PC-9 (cell line): ENCODE measurements at regions not wholly inside any gene's neighbourhood (a gene's known extent, or its start where the extent isn't known, plus 50 kb on each side); places are given as distances from the start of the nearest gene placed in this dataset.

Experiments
- BruUV-seq: library from RNA; stranded (reverse); fragments of 400-500 nt; replicated peaks from 2 replicates; lab custom pipeline; 2021; lab: Mats Ljungman, UMichigan
- CTCF ChIA-PET: fragments of 300-600 bp; sonication (Branson Sonifier 250); formaldehyde crosslinking; loops from one replicate; lab custom pipeline; 2022; ENCODE audit warnings: antibody characterized with exemption; lab: Charles Lee
- POLR2A ChIA-PET: fragments of 300-600 bp; sonication (Branson Sonifier 250); formaldehyde crosslinking; loops from one replicate; lab custom pipeline; 2022; ENCODE audit warnings: antibody characterized with exemption; ENCODE audit not compliant: unreplicated experiment; lab: Charles Lee
- DNase-seq, 2 experiments: peaks; one replicate each; pipeline versions ENCODE4 v3.0.0 to v3.0.0-alpha.2; 2015 to 2022; ENCODE audit warnings: mixed read lengths in 1 of 2
- H2AFZ ChIP-seq: fragments of 200-600 bp; sonication (generic); 2 replicates; pipeline ENCODE4 v1.8.1; 2017; ENCODE audit warnings: antibody characterized with exemption
- H3F3A ChIP-seq: fragments of 200-600 bp; sonication (generic); 2 replicates; pipeline ENCODE4 v1.8.1; 2017; ENCODE audit warnings: antibody characterized with exemption, mild to moderate bottlenecking, low read depth; ENCODE audit not compliant: insufficient read depth
- H3K27ac ChIP-seq: fragments of 200-600 bp; sonication (generic); 2 replicates; pipeline ENCODE4 v1.6.1; 2016; ENCODE audit warnings: mixed run types
- H3K27me3 ChIP-seq: fragments of 200-600 bp; sonication (generic); 2 replicates; pipeline ENCODE4 v1.6.1; 2016; ENCODE audit warnings: low read depth, mixed run types; ENCODE audit not compliant: insufficient read depth
- H3K36me3 ChIP-seq: fragments of 200-600 bp; sonication (generic); 2 replicates; pipeline ENCODE4 v1.6.1; 2016; ENCODE audit warnings: low read depth, mixed run types
- H3K4me1 ChIP-seq: fragments of 200-600 bp; sonication (generic); replicated peaks from 2 replicates; pipeline ENCODE4 v1.6.1; 2016; ENCODE audit warnings: mixed run types; ENCODE audit not compliant: insufficient read depth
- H3K4me2 ChIP-seq: fragments of 200-600 bp; sonication (generic); 2 replicates; pipeline ENCODE4 v1.6.1; 2017; ENCODE audit warnings: mixed run types
- H3K4me3 ChIP-seq: fragments of 200-600 bp; sonication (generic); 2 replicates; pipeline ENCODE4 v1.6.1; 2016; ENCODE audit warnings: mixed run types
- H3K79me2 ChIP-seq: fragments of 200-600 bp; sonication (generic); 2 replicates; pipeline ENCODE4 v1.6.1; 2017; ENCODE audit warnings: low read depth, mixed run types
- H3K9me2 ChIP-seq: fragments of 200-600 bp; sonication (generic); 2 replicates; pipeline ENCODE4 v1.8.1; 2017; ENCODE audit warnings: mild to moderate bottlenecking; ENCODE audit not compliant: insufficient read depth
- H3K9me3 ChIP-seq: fragments of 200-600 bp; sonication (generic); 2 replicates; pipeline ENCODE4 v1.8.1; 2016; ENCODE audit warnings: low read depth; ENCODE audit not compliant: insufficient read depth
- H4K20me1 ChIP-seq: fragments of 200-600 bp; sonication (generic); 2 replicates; pipeline ENCODE4 v1.8.1; 2017; ENCODE audit not compliant: insufficient read depth
- EZH2 ChIP-seq: fragments of 200-600 bp; sonication (generic); IDR thresholded peaks from 2 replicates; pipeline ENCODE4 v1.8.0; 2017; ENCODE audit warnings: antibody characterized with exemption, low read depth
- intact Hi-C: fragments of 100-400 bp; cut with micrococcal nuclease; formaldehyde crosslinking; loops from one replicate; pipeline ENCODE4 v1.10.0; 2022; ENCODE audit not compliant: unreplicated experiment
- TF ChIP-seq, protein P1 (sequence below): fragments of 200-600 bp; sonication (generic); conservative IDR thresholded peaks from 2 replicates; pipeline ENCODE4 v1.6.1; 2017; ENCODE audit warnings: mixed run types, antibody characterized with exemption, mild to moderate bottlenecking, moderate library complexity

DNA sequence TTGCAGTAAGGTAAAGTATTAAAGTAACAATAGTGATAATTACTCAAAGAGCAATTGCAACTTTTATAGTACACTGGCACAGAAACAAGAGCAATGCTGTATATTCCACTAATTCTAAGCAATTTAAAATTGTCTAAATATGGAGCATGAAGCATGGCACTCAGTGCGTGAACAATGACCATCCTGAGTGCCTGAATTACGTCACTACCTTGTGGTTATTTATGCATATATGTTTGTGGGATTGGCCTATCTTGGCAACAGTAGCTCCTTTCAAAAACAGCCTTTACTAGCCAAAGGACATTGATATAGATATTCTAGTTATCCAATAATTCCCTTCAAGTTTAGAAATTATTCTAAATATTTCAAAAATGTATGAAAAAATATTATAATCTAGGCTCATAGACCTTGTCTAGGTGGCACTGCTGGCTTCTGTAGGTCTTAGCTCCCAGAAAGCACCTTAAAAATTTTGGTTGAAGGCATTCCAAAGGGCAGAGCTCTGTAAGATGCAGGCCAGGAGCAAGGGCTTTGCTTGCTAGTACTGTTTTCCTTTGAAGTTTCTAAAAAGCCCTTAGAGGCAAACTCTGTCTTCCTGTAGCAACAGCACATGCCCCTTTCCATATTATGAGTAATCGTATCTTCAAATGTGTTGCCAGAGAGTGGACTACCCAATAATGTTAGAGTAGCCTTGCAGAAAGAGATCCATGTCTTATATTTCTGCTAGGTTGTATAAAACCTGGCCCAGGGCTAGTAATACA is 719.3 kb downstream of the NR2F1-AS1 start:
- H3K4me1 ChIP-seq = no peaks in the 10 kb centered on the region

DNA sequence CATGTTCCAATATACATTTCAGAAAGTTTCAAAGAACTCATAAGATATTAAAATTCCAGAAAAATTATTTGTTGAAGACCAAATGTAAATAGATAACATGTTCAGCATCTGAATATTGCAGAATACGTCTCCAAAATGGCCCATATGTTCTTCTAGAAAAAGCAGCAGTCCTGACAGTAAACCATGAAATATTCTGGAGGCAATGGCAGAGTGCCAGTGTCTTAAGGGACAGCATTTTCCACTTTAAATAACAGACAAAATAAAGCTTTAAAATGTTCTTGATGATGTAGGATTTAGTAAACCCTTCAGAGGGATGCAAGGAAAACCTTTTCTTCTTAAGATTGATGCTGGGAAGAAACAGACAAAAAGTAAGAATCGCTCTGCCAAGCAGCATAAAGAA is 721.0 kb downstream of the NR2F1-AS1 start:
- ChIA-PET CTCF (no interaction called here), POLR2A (no interaction called here)
- no peaks in the 10 kb centered on the region for H3K27me3 ChIP-seq
- H3K4me3 ChIP-seq = no peak overlapping the region
- BruUV-seq = no TSS peak
- intact Hi-C loops = no loop called here
- H3K4me2 ChIP-seq = no peak overlapping the region
- no peak for TF ChIP-seq EZH2
- TF ChIP-seq, protein P1, sequence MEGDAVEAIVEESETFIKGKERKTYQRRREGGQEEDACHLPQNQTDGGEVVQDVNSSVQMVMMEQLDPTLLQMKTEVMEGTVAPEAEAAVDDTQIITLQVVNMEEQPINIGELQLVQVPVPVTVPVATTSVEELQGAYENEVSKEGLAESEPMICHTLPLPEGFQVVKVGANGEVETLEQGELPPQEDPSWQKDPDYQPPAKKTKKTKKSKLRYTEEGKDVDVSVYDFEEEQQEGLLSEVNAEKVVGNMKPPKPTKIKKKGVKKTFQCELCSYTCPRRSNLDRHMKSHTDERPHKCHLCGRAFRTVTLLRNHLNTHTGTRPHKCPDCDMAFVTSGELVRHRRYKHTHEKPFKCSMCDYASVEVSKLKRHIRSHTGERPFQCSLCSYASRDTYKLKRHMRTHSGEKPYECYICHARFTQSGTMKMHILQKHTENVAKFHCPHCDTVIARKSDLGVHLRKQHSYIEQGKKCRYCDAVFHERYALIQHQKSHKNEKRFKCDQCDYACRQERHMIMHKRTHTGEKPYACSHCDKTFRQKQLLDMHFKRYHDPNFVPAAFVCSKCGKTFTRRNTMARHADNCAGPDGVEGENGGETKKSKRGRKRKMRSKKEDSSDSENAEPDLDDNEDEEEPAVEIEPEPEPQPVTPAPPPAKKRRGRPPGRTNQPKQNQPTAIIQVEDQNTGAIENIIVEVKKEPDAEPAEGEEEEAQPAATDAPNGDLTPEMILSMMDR = no peak
- H2AFZ ChIP-seq = no peak overlapping the region; the same call in 1 of the 2 replicates
- H3F3A ChIP-seq = no peaks in the 10 kb centered on the region
- H3K9me2 ChIP-seq = no peaks in the 10 kb centered on the region
- no peak for DNase-seq
- no peaks in the 10 kb centered on the region for H3K79me2 ChIP-seq
- H3K27ac ChIP-seq = no peak overlapping the region
- no peaks in the 10 kb centered on the region for H3K36me3 ChIP-seq
- H3K9me3 ChIP-seq = no peaks in the 10 kb centered on the region
- H3K4me1 ChIP-seq = no peaks in the 10 kb centered on the region
- H4K20me1 ChIP-seq = no peaks in the 10 kb centered on the region

More for the DNA sequence above, 719.3 kb downstream of the NR2F1-AS1 start:
- H3K27ac ChIP-seq = no peak overlapping the region
- no TSS peak for BruUV-seq
- no peaks in the 10 kb centered on the region for H3K36me3 ChIP-seq
- H3K79me2 ChIP-seq = no peaks in the 10 kb centered on the region
- no peak overlapping the region for H2AFZ ChIP-seq
- H3K4me2 ChIP-seq = no peak overlapping the region
- H3K4me3 ChIP-seq = no peak overlapping the region
- no peaks in the 10 kb centered on the region for H3K9me2 ChIP-seq
- TF ChIP-seq, protein P1 = no peak
- no peak for TF ChIP-seq EZH2
- ChIA-PET CTCF (no interaction called here), POLR2A (no interaction called here)
- DNase-seq = no peak
- intact Hi-C loops = no loop called here
- no peaks in the 10 kb centered on the region for H3K9me3 ChIP-seq
- H4K20me1 ChIP-seq = no peaks in the 10 kb centered on the region
- H3F3A ChIP-seq = no peaks in the 10 kb centered on the region
- H3K27me3 ChIP-seq = no peaks in the 10 kb centered on the region

DNA sequence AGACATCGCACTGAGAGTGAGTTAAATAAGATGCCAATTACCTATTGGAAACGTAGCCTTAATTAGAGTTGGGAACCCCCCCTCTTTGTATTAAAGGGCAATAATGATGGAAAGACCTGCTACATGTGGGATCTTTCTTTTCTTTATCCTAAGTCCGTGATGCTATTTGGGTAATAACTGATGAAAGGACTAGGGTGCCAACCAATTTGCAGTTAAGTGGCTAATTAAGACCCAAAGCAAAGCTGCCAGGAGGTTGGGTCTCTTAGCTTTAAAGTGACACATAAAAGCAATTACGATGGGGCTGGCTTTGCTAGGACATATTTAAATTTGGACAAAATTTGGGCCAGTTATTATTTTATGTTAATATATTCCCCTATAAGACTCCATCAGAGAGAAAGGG is 728.8 kb downstream of the NR2F1-AS1 start:
- CTCF ChIA-PET = no interaction called here
- no peaks in the 10 kb centered on the region for H3F3A ChIP-seq
- no peaks in the 10 kb centered on the region for H3K4me1 ChIP-seq
- no peaks in the 10 kb centered on the region for H3K79me2 ChIP-seq
- no peak for DNase-seq
- no peak for TF ChIP-seq EZH2
- TF ChIP-seq, protein P1 = no peak
- H3K36me3 ChIP-seq = no peaks in the 10 kb centered on the region
- H4K20me1 ChIP-seq = no peaks in the 10 kb centered on the region
- H2AFZ ChIP-seq = no peak overlapping the region
- no peaks in the 10 kb centered on the region for H3K9me3 ChIP-seq
- no peak overlapping the region for H3K27ac ChIP-seq
- POLR2A ChIA-PET = no interaction called here
- H3K4me2 ChIP-seq = no peak overlapping the region
- intact Hi-C loops = no loop called here
- no peaks in the 10 kb centered on the region for H3K27me3 ChIP-seq
- BruUV-seq = no TSS peak
- no peaks in the 10 kb centered on the region for H3K9me2 ChIP-seq
- H3K4me3 ChIP-seq = no peak overlapping the region
